ENCODE measurements at regions not wholly inside any gene's neighbourhood (a gene's known extent, or its start where the extent isn't known, plus 50 kb on each side); places are given as distances from the start of the nearest gene placed in this dataset.

- ChIA-PET CTCF (ENCODE audit: partially characterized antibody) (interaction anchor here (1.2 to 2.0 kb wide), 2 partner anchors 11 kb away, joined by 3 to 7 read pairs; no protein-coding TSS in a partner anchor), POLR2A (ENCODE audit: partially characterized antibody) (no interaction called here)
- no peak overlapping the region for H2BK15ac ChIP-seq (ENCODE audit: low read length)
- H2BK120ac ChIP-seq (replicated peaks; ENCODE audit: low read depth, low read length): no peak overlapping the region
- H3K18ac ChIP-seq (ENCODE audit: extremely low read depth, low read length): no peak overlapping the region
- no peaks in the 10 kb centered on the region for H4K20me1 ChIP-seq (replicated peaks in 1 of 2; ENCODE audit: control insufficient read depth in 1 of 2, insufficient read depth in 2 of 2, low read length in 2 of 2)
- H3K79me2 ChIP-seq (ENCODE audit: control insufficient read depth in 1 of 2, insufficient read depth in 2 of 2, low read length in 2 of 2): no peaks in the 10 kb centered on the region
- no peaks in the 10 kb centered on the region for H3K4me1 ChIP-seq (replicated peaks in 1 of 4; ENCODE audit: control insufficient read depth in 3 of 4, insufficient read depth in 4 of 4, low read length in 3 of 4)
- no peaks in the 10 kb centered on the region for H3K27me3 ChIP-seq (replicated peaks in 1 of 4; ENCODE audit: control insufficient read depth in 3 of 4, extremely low read depth in 1 of 4, insufficient read depth in 3 of 4, low read length in 3 of 4)
- H2BK20ac ChIP-seq (ENCODE audit: low read length): no peak overlapping the region
- H3K4me3 ChIP-seq (ENCODE audit: extremely low read depth in 1 of 4, insufficient read depth in 2 of 4, low read depth in 3 of 4, low read length in 4 of 4): no peak overlapping the region
- no peak for FAIRE-seq
- no peak overlapping the region for H3K9ac ChIP-seq (replicated peaks in 1 of 4; ENCODE audit: extremely low read depth in 1 of 4, low read depth in 3 of 4, low read length in 3 of 4)
- H3K79me1 ChIP-seq (ENCODE audit: low read depth, low read length): no peaks in the 10 kb centered on the region
- 84% methylated on average over 15 of the region's 15 CpGs; no CpG with 5 or more reads in 1 of the 2 experiments for WGBS, 2 experiments (ENCODE audit: extremely low coverage in 1 of 2, insufficient coverage in 1 of 2, insufficient read length in 1 of 2, insufficient replicate concordance in 2 of 2, low coverage in 1 of 2, low lambda C conversion rate in 2 of 2, missing lambda C conversion rate in 1 of 2)
- no peak overlapping the region for H3K14ac ChIP-seq (ENCODE audit: insufficient read length)
- H4K8ac ChIP-seq (ENCODE audit: extremely low read depth, insufficient read depth, low read length): no peak overlapping the region
- H3K56ac ChIP-seq (replicated peaks; ENCODE audit: insufficient read length, low read depth, low read length): no peak overlapping the region
- no peak overlapping the region for H2BK5ac ChIP-seq (ENCODE audit: low read depth, low read length)
- no peak overlapping the region for H4K91ac ChIP-seq (replicated peaks; ENCODE audit: insufficient read length, low read length)
- no peak overlapping the region for H2BK12ac ChIP-seq (ENCODE audit: low read depth, low read length)
- H3K36me3 ChIP-seq (ENCODE audit: control insufficient read depth in 2 of 4, insufficient read depth in 4 of 4, low read length in 3 of 4): no peaks in the 10 kb centered on the region
- no peaks in the 10 kb centered on the region for H3K9me3 ChIP-seq (ENCODE audit: insufficient read depth in 2 of 2, low read depth in 1 of 2, low read length in 1 of 2)
- H4K5ac ChIP-seq (ENCODE audit: insufficient read length, low read depth, low read length): no peak overlapping the region
- no peak overlapping the region for H3K4ac ChIP-seq (replicated peaks; ENCODE audit: insufficient read length, low read depth, low read length)
- no peak for DNase-seq (ENCODE audit: low read depth in 1 of 2, low spot score in 2 of 2)
- no peak overlapping the region for H2AK5ac ChIP-seq (ENCODE audit: low read depth, low read length)
- H3K23me2 ChIP-seq (ENCODE audit: low read depth, low read length): peaks cover 4% of the 10 kb centered on the region; the same call in 1 of the 2 replicates
- H2AFZ ChIP-seq (ENCODE audit: low read length): no peak overlapping the region
- H3K27ac ChIP-seq (ENCODE audit: low read depth, low read length): no peak overlapping the region
- H3K23ac ChIP-seq (ENCODE audit: insufficient read length): no peak overlapping the region
- no peak overlapping the region for H3K4me2 ChIP-seq (ENCODE audit: insufficient read depth in 1 of 2, low read depth in 2 of 2, low read length in 2 of 2)
- TF ChIP-seq EP300 (IDR thresholded peaks at IDR 0.05; ENCODE audit: borderline replicate concordance in 1 of 2, low read depth in 2 of 2, low read length in 2 of 2) (no peak), BACH1 (IDR thresholded peaks at IDR 0.05; ENCODE audit: low read length) (no peak), KDM1A (IDR thresholded peaks at IDR 0.05; ENCODE audit: borderline replicate concordance, low read length) (no peak), CHD2 (IDR thresholded peaks at IDR 0.05; ENCODE audit: low read length) (no peak), RXRA (IDR thresholded peaks at IDR 0.05; ENCODE audit: insufficient read depth, low read depth, low read length) (no peak), CBX5 (IDR thresholded peaks at IDR 0.05; ENCODE audit: low read depth, low read length) (no peak), RFX5 (IDR thresholded peaks at IDR 0.05; ENCODE audit: borderline replicate concordance, low read depth, low read length) (no peak), EGR1 (IDR thresholded peaks at IDR 0.05; ENCODE audit: borderline replicate concordance, low read depth, low read length) (no peak), POU5F1 (IDR thresholded peaks at IDR 0.05; ENCODE audit: low read depth, low read length) (no peak), NRF1 (IDR thresholded peaks at IDR 0.05; ENCODE audit: low read depth, low read length) (no peak), BRCA1 (IDR thresholded peaks at IDR 0.05; ENCODE audit: low read depth, low read length) (no peak), PHF8 (conservative IDR thresholded peaks at IDR 0.05; ENCODE audit: low read depth, low read length) (no peak)
These were observed 90.7 kb upstream of the FSTL4 start for GRCh38 chr5:133702791-133703770.
